GDM1 (cell line): ENCODE measurements at regions not wholly inside any gene's neighbourhood (a gene's known extent, or its start where the extent isn't known, plus 50 kb on each side); places are given as distances from the start of the nearest gene placed in this dataset.

Source experiments
- DNase-seq: peaks from one replicate; lab custom pipeline; 2025; lab: John Stamatoyannopoulos, UW

GRCh38 chr18:74023220-74023619 lies 124.4 kb downstream of the FBXO15 start:
- no peak for DNase-seq

GRCh38 chr18:74019864-74020263 lies 127.8 kb downstream of the FBXO15 start:
- DNase-seq: no peak

GRCh38 chr18:74013955-74014354 lies 133.7 kb downstream of the FBXO15 start:
- no peak for DNase-seq

GRCh38 chr18:74012954-74013630 lies 134.5 kb downstream of the FBXO15 start:
- no peak for DNase-seq

DNA sequence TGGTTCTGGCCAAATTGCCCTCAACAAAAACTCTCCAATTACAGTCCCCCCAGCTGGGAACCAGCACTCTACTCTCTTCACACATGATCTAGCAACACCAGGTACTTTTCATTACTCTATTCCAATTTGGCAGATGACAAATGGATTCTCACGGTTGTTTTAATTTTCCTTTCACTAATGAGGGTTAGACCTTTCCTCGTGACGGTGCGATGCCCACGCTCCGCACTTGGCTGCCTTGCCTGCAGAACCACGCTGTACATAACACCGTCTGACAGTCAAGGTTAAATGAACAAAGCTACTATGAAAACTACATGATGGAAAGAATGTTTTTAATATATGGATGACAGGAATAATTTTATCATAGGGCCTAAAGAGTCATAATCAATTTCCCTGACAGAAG lies 141.5 kb downstream of the FBXO15 start:
- DNase-seq: no peak

DNA sequence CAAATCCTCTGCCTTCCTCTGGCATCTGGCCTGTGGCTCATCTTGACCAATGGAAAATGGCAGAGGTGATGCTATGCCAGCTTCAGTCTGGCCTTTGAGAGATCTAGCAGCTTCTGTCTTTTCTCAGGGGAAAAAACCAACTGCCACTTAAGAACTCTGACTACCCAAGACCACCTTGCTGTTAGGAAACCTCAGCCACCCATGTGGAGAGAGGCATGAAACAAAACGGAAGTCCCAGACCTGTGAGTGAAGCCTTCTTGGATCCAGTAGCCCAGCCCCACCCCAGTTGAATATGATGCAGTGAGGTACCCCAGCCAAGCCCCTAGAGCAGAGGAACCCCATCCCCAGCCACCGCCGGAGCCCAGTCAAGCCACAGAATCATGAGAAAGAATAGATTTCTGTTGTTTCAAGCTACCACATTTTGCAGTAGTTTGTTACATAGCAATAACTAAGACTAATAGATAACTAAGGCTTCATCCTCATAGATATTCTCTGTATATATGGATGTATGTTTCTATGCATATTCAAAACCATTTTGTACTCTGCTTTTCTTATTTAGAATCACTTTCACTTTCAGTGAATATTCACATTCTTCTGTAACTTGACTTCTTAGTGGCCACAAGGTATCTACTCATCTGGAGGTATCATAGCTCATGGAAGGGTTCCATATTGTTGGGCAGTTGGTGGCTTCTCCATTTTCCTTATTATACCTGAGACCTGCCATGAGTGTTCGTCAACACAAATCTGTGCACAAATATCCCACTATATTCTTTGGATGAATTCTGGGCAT lies 142.1 kb downstream of the FBXO15 start:
- DNase-seq: no peak

DNA sequence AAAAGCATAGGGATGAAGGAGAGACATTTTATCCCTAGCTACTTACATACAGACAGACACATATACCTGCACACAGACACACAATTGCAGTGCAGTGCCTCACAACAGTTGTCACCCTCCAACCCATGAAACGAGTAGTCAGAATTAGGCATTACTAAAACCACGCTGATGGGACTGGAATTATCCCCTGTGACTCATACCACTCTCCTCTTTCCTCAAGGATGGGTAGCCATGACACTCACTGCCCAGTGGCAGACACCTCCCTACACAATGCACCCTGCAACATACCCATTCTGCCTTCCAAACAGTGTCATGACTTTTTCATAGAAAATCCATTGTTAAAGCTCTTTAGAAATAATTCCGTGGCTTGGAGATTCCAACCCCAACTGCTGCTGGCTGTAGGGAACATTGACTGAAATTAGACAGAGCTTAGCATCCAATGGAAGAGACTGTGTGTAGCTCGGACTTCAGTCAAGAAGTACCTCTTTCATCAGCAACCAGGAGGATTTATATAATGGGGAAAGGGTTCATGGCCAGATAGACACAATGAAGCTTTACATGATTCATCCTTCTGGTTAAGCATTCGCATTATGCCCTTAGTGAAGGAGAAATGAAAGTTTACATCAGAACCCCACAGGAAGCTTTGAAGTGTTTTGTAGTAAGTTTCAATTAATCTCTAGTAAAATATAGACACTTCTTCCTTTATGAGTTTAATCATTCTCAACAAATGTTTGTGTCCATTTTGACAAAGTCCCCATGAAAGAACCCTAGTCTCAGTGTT lies 155.2 kb downstream of the FBXO15 start:
- no peak for DNase-seq

DNA sequence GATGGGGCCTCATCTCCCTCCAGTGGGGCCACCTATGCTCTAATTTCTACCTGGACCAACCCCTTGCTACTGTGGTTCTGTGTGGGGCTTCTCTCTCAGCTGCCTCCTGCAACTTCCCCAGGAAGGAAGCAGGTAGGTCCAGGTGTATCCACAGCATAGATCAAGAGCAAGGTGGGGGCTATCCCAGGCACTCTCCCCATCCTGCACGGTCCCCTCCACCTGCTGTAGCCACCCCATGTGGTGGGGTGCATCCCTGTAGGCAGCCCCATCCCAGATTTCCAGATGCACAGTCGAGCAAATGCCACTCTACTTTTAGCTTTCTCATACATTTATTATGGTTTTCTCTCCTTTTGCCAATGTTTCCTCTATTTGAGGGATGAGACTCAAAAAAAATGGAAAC lies 156.1 kb downstream of the FBXO15 start:
- DNase-seq: no peak

GRCh38 chr18:73990258-73990657 lies 157.4 kb downstream of the FBXO15 start:
- DNase-seq: no peak

DNA sequence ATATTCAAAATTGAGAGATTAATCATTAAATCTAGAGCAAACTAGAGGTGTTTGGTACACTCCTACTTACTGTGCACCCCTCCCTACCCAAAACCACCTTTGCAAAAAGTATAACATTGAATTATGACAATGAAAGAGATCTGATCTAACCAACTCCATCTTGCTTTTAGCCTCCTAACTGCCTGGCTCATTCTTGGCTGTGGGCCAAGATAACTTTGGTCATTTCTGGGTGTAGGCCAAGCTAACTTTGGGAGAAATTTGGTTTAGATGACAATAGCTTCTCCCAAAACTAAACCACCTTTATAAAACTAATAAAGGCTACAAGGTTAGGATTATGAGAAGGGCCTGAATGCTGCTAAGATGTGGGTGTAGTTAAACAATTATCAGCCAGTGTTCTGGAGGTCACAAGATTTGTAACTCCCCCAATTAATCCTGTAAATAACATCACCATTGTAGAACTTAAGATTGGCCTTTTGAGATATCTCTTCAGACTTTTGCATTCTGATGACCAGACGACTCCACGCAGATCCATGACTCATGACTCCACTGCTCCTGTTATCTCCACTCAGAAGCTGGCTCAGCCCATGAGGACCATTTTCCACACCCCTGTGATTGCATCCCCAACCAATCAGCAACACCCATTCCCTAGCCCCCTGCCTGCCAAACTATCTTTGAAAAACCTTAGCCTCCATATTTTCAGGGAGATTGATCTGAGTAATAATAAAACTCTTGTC lies 160.2 kb downstream of the FBXO15 start:
- no peak for DNase-seq

DNA sequence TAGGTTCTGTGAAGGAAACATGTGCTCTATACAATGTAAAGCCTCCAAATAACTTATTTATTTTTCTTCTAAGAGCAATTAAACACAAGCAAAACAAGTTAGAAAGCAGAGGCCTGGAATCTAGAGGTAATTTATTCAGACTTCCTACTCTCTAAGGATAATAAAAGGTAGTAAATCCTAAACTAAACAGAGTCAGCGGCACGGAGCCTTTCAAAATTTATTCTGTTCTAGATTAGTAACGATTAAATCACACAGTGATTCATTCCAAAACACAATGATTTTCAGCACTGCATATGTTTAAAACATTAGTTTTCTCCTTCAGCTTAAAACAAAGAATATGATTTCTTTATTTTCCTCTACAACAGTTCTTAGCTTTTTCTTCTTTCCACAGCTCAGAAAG lies 160.9 kb downstream of the FBXO15 start:
- DNase-seq: no peak

DNA sequence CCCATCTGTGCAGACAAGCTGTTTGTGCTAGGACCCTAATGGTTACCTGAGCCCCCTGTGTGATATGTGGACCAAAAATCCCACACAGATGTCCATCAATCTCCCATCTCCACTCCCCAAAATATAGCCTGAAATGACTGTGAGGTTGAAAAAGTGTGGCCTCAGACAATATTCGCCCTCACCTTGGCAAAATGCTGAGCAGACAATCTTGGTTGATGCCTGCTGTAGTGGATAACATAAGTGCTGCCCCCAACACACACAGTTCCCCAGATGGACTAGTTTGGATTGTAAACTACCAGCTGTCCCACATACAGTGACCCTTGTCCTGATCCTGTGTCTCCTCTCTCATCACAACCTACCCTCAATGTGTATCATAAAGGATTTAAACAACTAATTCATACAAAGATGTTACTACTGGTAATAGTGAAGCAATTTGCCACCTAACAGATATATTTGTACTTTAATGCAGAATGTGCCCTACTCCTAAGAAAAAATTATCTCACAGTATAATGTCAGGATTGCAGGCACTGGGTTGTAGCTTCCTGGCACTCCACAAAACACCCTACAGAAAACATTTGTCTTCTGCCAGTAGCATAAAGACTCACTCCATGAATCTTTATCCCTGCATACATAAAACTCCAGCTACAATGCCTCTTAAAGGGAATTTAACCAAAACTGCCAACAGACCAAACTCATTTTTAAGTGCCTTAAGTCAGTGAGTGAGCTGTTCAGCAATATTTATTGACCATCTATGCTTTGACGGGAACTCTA lies 161.6 kb downstream of the FBXO15 start:
- DNase-seq: no peak

GRCh38 chr18:73983970-73984369 lies 163.7 kb downstream of the FBXO15 start:
- no peak for DNase-seq

DNA sequence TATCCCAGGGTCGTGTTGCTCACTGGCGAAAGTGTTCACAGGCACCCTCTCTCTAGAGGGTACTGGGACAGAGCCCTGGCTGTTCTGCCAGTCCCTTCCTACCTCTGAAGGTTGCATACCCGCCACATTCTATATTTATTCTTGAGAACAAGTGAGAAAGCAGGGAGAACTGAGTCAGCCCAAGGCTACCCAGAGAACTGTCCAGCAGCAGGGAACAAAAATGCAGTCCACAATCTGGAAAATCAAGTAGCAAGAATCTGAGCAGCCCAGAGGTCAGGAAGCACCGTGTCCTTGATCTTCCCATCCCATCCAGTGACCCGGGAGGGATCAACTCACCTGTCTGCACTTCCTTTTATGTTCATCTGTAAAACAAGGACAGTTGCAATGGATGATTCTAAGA lies 164.1 kb downstream of the FBXO15 start:
- DNase-seq: no peak

DNA sequence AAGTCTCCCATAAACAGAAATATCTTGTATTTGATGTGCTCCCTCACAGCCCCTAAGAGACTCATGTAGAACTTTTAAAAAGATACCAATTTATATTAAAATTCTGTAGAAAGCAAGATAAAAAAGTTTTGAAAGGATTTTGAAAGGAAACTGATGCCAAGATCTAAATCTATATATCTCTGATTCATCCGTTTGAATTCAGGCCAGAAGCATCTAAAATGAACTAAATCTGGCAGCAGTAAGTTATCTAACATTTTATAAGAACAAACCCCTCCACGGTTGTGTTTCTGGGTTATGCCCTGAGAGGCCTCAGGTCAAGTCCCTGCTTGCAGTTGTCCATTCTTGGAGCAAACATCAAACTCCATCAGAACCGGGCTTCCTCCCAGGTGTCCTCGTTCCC lies 165.8 kb downstream of the FBXO15 start:
- no peak for DNase-seq

GRCh38 chr18:73980289-73980979 lies 167.2 kb downstream of the FBXO15 start:
- DNase-seq: no peak

- DNase-seq: no peak
Observed at GRCh38 chr18:73979742-73980141, 167.9 kb downstream of the FBXO15 start.

DNA sequence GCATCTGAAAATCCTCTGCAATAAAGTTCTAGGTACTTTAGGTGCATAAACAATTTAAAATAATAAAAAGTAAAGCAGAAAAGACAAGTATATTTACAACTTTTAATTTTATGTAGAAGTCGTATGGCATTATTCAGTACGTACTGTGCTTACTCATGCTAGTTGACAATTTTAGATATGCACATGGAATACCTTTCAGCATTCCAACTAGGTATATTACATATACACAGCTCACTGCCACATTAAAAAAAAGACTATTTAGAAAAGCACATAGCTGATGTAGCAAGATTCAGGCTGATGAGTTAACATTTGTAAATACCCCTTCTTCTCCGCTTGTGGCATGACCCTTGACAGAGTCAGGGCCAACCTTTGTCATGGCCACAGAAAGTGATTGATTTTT lies 171.2 kb downstream of the FBXO15 start:
- DNase-seq: no peak

GRCh38 chr18:73975266-73975665 lies 172.4 kb downstream of the FBXO15 start:
- peak; percentile 56 for DNase-seq

DNA sequence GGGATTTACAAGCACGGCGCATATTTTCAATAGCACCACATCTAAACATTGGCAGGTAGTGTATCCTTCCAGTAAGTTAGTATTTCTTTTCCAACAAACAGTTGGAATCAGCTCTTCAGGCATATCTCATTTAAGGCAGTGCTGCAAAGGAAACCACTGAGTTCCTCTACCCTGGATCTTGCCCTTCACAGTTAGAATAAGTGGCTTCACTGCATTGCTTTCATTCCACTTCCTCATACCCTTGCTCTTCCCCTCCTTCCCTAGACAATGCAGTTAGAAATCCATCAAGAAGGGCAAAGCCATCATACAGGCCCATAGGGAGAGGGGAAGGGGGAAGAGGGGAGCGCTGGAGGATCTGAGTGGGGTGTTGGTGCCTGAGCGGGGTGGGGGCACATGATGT lies 173.7 kb downstream of the FBXO15 start:
- no peak for DNase-seq

GRCh38 chr18:73966954-73967353 lies 180.7 kb downstream of the FBXO15 start:
- no peak for DNase-seq
